ENCODE measurements at regions not wholly inside any gene's neighbourhood (a gene's known extent, or its start where the extent isn't known, plus 50 kb on each side); places are given as distances from the start of the nearest gene placed in this dataset.

DNA sequence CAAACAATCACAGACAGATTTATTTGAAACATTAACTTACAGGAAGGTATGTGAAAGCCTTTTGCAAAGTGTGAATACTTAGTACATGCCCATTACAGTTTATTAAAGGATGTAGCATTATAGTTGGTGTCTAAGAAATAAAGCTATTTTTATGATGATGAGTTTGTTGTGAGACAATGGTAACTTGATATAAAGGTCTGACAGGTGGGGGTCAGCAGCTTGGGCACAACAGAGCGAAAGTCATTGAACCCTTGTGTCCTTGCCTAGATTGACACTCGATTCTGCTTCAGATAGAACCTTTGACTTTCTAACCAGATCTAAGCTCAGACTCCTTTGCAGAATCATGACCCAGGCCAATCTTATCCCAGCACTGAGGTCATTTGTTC is 777.9 kb downstream of the NTRK3 start:
- no peak for TF ChIP-seq CTCF (conservative IDR thresholded peaks at IDR 0.05; ENCODE audit: low read depth, low read length)
- TF ChIP-seq BHLHE40 (IDR thresholded peaks at IDR 0.05; ENCODE audit: low read depth, low read length) = no peak
